ENCODE measurements at regions not wholly inside any gene's neighbourhood (a gene's known extent, or its start where the extent isn't known, plus 50 kb on each side); places are given as distances from the start of the nearest gene placed in this dataset.

DNA sequence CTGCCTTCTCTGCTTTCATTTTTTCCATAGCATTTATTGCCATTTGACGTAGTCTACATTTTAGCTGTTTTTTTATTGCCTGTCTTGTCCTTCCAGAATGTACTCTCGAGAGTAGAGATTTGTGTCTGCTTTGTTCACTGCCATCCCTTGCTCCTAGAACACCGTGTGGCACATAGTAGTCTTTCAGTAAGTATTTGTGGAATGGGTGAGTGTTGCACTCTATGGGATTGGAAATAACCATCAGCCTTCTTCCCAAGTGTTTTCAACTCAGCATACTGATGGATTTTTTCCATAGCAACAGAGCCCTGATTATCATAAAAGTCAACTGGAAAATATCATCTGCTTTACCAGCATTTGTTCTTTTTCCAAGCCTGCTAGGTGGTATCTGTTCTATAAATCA lies 462.6 kb downstream of the ENC1 start:
- Histone ChIP-seq H3K4me1 (replicated peaks in 1 of 2) (peaks cover 3 to 6% of the 10 kb centered on the region in 2 donors), H3K4me3 (no peak overlapping the region), H3K27ac (no peak overlapping the region)
- no peak for ATAC-seq (replicated peaks in 6 of 8)
- WGBS, 10 experiments = 58 to 100% (median 84%) methylated on average over 1 to 3 of the region's 3 CpGs
- in situ Hi-C loops (cut with MboI; ENCODE audit: low pct_unique_long_range_greater_than_20kb in 2 of 9, low sequenced_read_pairs in 9 of 9, unreplicated experiment in 9 of 9) = no loop called here

DNA sequence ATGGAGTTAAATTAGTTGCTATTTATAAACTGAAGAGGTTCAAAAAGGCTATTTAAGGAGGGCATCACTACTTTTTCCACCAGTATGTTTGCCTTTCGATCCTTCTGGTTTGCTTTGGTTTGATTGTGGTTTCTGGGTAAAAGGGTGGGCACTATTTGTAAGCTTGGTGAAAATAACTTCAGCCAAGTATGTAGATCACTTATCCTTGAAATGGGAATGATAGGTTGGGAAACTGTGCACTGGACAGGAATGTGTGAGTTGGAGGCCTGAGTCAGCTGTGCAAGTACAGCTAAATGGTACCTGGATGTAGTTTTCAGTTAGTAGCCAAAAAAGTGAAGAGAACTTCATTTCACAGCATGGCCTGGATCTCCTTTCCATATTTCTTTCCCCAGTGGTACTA lies 466.2 kb downstream of the ENC1 start:
- Histone ChIP-seq H3K4me3 (no peak overlapping the region), H3K4me1 (replicated peaks in 1 of 2) (peaks cover 3 to 6% of the 10 kb centered on the region in 2 donors), H3K27ac (no peak overlapping the region)
- in situ Hi-C loops (cut with MboI; ENCODE audit: low pct_unique_long_range_greater_than_20kb in 2 of 9, low sequenced_read_pairs in 9 of 9, unreplicated experiment in 9 of 9) = no loop called here
- ATAC-seq (replicated peaks in 6 of 8) = no peak
- 29 to 100% (median 88%) methylated on average over 1 of the region's 1 CpG; no CpG with 5 or more reads in 3 of the 10 experiments for WGBS, 10 experiments

DNA sequence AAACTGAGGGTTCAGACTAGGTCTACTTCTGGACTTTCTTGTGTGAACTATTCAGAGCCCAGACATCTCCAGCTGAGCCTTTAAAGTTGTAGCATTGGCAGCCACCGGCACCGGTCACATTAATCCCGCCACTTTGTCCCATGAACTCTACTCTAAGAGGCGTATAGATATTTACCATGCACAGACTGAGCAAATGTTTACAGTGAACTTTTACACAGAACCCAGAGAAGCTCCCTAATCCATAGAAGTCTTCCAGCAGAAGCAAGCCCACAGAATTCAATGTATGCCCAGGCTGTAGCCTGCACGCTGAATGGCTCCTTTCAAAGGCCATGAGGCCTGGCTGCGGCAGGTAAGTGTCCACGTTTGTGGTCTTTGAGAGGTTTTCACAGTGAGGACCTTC lies 466.9 kb downstream of the ENC1 start:
- in situ Hi-C loops (cut with MboI; ENCODE audit: low pct_unique_long_range_greater_than_20kb in 2 of 9, low sequenced_read_pairs in 9 of 9, unreplicated experiment in 9 of 9) = no loop called here
- H3K4me3 ChIP-seq = no peak overlapping the region
- peaks cover 0 to 3% of the 10 kb centered on the region in 2 donors for H3K4me1 ChIP-seq (replicated peaks in 1 of 2)
- H3K27ac ChIP-seq = no peak overlapping the region
- 83 to 100% (median 93%) methylated on average over 1 to 7 of the region's 7 CpGs; no CpG with 5 or more reads in 2 of the 10 experiments for WGBS, 10 experiments
- no peak for ATAC-seq (replicated peaks in 6 of 8)

DNA sequence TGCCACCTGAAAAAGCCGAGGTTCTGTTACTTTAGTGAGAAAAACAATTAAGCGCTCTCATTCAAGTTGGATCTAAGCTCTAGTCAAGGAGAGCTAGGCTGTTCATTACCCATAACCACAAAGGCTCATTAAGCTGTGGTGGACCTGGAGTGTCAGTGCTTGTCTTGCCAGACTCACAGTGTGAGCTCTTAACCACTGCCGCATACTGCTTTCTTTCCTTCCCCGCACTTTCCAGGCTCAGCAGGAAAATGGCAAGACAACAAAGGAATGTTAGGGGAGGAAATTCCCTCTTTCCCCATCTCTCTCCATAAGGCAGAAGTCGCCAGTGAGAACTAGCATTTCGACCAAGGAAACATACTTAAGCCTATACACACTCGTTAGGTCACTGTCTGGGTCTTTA lies 467.3 kb downstream of the ENC1 start:
- no peak overlapping the region for H3K4me3 ChIP-seq
- WGBS, 10 experiments = 60 to 100% (median 83%) methylated on average over 1 to 6 of the region's 7 CpGs; no CpG with 5 or more reads in 1 of the 10 experiments
- H3K27ac ChIP-seq = no peak overlapping the region
- H3K4me1 ChIP-seq (replicated peaks in 1 of 2) = peaks cover 0 to 3% of the 10 kb centered on the region in 2 donors
- in situ Hi-C loops (cut with MboI; ENCODE audit: low pct_unique_long_range_greater_than_20kb in 2 of 9, low sequenced_read_pairs in 9 of 9, unreplicated experiment in 9 of 9) = no loop called here
- no peak for ATAC-seq (replicated peaks in 6 of 8)

DNA sequence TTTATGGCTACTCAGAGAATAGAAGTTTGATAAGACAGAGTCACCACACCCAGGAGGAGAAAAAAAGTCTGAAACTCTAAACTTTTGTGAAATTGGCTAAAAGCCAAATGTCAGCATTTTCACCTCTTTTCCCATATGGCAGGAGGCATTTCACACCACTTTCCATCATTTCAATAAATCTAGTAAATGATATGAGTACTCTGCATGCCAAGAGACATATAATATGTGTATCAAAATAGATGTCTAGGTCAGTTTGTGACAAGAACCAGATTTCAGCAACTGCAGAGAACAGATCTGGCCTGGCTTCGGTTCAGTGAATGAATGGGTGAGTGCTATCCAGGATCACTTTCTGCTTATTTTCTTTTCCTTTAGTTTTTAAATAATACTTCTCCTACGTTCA lies 470.8 kb downstream of the ENC1 start:
- no peaks in the 10 kb centered on the region for H3K4me1 ChIP-seq (replicated peaks in 1 of 2)
- no peak overlapping the region for H3K27ac ChIP-seq
- H3K4me3 ChIP-seq = no peak overlapping the region
- WGBS, 10 experiments = 75 to 100% (median 100%) methylated on average over 1 to 2 of the region's 2 CpGs; no CpG with 5 or more reads in 1 of the 10 experiments
- no peak for ATAC-seq (replicated peaks in 6 of 8)
- in situ Hi-C loops (cut with MboI; ENCODE audit: low pct_unique_long_range_greater_than_20kb in 2 of 9, low sequenced_read_pairs in 9 of 9, unreplicated experiment in 9 of 9) = no loop called here

DNA sequence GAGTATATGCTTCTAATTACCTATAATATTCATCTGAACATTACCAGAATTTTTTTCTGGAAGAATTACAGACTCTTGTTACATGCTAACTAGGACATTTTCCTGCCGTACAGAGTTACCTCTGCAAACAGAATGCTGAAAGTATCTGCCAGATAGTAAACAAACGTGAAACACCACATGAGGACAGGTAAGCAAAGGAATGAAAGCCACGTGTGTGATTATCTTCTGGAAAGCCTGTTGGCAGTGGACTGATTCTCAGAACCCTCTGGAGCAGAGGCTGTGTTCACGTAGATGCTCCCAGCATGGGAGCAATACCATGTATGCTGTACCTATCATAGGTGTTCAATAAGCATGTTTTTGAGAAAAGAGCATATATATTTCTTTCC lies 472.6 kb downstream of the ENC1 start:
- in situ Hi-C loops (cut with MboI; ENCODE audit: low pct_unique_long_range_greater_than_20kb in 2 of 9, low sequenced_read_pairs in 9 of 9, unreplicated experiment in 9 of 9) = no loop called here
- H3K4me1 ChIP-seq (replicated peaks in 1 of 2) = no peaks in the 10 kb centered on the region
- WGBS, 10 experiments = 73 to 100% (median 89%) methylated on average over 1 to 4 of the region's 4 CpGs; no CpG with 5 or more reads in 2 of the 10 experiments
- ATAC-seq (replicated peaks in 6 of 8) = no peak
- H3K4me3 ChIP-seq = no peak overlapping the region
- no peak overlapping the region for H3K27ac ChIP-seq

DNA sequence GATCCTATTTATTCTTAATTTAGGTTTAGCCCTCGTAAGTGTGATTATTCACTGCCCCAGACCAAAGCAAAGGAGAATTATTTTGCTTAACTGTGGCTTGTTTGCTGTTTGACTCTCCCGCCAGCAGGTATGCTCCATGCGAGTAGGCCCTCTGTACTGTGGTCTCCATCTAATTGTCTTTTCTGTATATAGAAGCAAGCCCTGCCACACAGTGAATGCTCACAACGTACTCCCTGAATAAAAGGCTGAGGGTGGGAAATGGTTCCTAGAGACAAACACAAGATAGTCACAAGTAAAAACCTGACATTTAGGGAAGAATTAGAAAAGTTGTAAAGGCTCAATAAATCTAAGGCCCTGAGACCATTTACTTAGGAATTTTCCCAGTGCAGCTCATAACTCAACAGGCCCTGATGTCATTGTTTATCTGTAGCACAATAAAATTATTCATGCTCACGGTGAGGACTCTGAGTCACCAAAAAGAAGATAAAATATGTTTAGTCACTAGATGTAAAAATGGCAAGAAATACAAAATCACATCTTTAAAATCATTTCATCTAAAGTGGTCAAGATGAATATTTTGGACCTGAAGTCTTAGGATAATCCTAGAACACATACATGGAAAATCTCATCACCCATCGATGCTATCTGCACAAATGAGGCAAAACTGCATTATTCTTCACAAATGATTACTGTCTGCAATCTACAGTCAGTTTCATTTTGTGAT lies 473.2 kb downstream of the ENC1 start:
- Histone ChIP-seq H3K27ac (no peak overlapping the region), H3K4me1 (replicated peaks in 1 of 2) (no peaks in the 10 kb centered on the region), H3K4me3 (no peak overlapping the region)
- in situ Hi-C loops (cut with MboI; ENCODE audit: low pct_unique_long_range_greater_than_20kb in 2 of 9, low sequenced_read_pairs in 9 of 9, unreplicated experiment in 9 of 9) = no loop called here
- peak in 7 of 8 experiments; percentile 58 to 90 (median 69) for ATAC-seq (replicated peaks in 6 of 8)
- 64 to 100% (median 81%) methylated on average over 1 to 6 of the region's 6 CpGs for WGBS, 10 experiments

DNA sequence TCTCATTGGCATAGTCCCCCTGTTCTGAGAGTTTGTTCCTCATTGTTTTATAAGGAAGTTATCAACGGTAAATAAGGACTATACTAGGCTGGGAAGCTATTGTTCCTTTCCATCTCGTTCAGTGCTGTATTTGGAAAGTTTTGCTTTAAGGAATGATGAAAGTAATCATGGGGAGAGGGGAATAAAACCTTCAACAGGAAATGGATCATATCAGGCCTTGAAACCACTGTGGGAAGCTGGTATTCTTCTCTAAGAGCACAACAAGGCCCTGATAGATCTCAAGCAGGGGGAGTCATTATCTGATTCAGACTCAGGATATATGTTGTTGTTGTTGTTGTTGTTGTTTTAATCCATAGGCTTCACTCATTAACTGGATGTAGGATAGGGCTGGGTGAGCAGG lies 474.5 kb downstream of the ENC1 start:
- 10 to 100% (median 81%) methylated on average over 1 to 2 of the region's 2 CpGs for WGBS, 10 experiments
- in situ Hi-C loops (cut with MboI; ENCODE audit: low pct_unique_long_range_greater_than_20kb in 2 of 9, low sequenced_read_pairs in 9 of 9, unreplicated experiment in 9 of 9) = no loop called here
- Histone ChIP-seq H3K27ac (no peak overlapping the region), H3K4me3 (no peak overlapping the region), H3K4me1 (replicated peaks in 1 of 2) (no peaks in the 10 kb centered on the region)
- ATAC-seq (replicated peaks in 6 of 8) = no peak

DNA sequence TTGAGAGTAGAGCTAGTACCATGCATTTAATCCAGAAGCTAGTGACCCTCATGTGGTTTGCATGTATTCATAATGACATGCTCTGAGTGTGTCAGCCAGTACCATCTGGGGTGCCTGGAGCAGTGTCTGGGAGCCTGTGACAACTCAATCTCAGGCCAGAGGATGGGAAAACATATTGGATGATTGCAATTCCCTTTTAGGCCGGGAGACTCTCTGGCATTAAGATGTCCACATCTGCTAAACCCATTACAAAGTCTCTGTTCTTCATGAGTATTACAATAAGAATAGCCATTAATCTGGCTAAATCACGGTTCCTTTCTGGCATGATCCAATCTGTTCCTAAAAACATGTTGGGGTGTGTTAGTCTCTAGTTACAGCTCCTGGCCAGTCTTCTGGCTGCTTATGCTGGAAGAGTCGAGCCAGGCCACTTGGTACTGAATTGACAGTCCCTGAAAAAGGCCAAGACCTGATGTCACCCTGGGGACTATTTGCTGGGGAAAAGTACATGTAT lies 475.7 kb downstream of the ENC1 start:
- 0 to 72% (median 54%) methylated on average over 1 to 2 of the region's 3 CpGs; no CpG with 5 or more reads in 5 of the 10 experiments for WGBS, 10 experiments
- peak in 4 of 8 experiments; percentile 42 to 73 (median 50) for ATAC-seq (replicated peaks in 6 of 8)
- Histone ChIP-seq H3K4me3 (no peak overlapping the region), H3K27ac (no peak overlapping the region), H3K4me1 (replicated peaks in 1 of 2) (no peaks in the 10 kb centered on the region)
- in situ Hi-C loops (cut with MboI; ENCODE audit: low pct_unique_long_range_greater_than_20kb in 2 of 9, low sequenced_read_pairs in 9 of 9, unreplicated experiment in 9 of 9) = no loop called here

DNA sequence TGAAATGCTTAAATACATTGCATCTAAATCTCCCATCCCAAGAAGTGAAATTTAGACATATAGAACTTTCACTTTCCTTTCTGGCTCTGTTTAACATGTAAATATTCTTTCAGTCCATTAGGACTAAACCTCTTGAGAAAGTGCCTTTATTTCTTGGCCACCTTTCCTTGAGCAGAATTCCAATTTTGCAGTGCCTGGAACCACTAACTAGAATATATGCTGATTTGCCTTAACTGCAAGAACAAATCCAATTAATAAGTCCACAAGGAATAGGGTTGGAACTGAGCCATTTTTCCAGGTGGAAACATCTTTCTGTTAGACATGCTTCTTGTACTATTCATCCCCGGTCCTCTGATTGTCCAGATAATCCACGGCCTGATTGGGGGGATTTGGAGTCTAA lies 478.0 kb downstream of the ENC1 start:
- Histone ChIP-seq H3K4me1 (replicated peaks in 1 of 2) (no peaks in the 10 kb centered on the region), H3K4me3 (no peak overlapping the region), H3K27ac (no peak overlapping the region)
- ATAC-seq (replicated peaks in 6 of 8) = no peak
- 43 to 93% (median 82%) methylated on average over 1 to 2 of the region's 2 CpGs; no CpG with 5 or more reads in 2 of the 10 experiments for WGBS, 10 experiments
- in situ Hi-C loops (cut with MboI; ENCODE audit: low pct_unique_long_range_greater_than_20kb in 2 of 9, low sequenced_read_pairs in 9 of 9, unreplicated experiment in 9 of 9) = no loop called here

DNA sequence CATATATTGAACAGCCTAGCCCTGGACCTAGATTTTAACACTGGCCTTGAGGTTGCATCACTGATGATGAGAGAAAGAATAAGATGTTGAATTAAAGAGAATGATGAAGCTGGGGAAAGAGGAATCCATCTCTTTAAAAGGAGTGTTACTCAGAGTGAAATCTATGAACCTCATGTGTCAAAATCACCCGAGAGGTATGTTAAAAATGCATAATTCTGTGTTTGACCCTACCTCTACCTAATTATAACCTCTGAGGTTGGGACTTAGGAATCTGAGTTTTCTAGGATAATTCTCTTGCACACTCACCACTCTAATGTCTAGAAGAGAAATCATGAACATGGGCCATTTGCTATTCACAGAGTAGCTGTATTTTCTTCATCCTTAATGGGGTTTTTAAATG lies 479.4 kb downstream of the ENC1 start:
- in situ Hi-C loops (cut with MboI; ENCODE audit: low pct_unique_long_range_greater_than_20kb in 2 of 9, low sequenced_read_pairs in 9 of 9, unreplicated experiment in 9 of 9) = no loop called here
- no peak for ATAC-seq (replicated peaks in 6 of 8)
- Histone ChIP-seq H3K4me1 (replicated peaks in 1 of 2) (no peaks in the 10 kb centered on the region), H3K4me3 (no peak overlapping the region), H3K27ac (no peak overlapping the region)
- 40 to 100% (median 100%) methylated on average over 1 of the region's 1 CpG; no CpG with 5 or more reads in 1 of the 10 experiments for WGBS, 10 experiments

DNA sequence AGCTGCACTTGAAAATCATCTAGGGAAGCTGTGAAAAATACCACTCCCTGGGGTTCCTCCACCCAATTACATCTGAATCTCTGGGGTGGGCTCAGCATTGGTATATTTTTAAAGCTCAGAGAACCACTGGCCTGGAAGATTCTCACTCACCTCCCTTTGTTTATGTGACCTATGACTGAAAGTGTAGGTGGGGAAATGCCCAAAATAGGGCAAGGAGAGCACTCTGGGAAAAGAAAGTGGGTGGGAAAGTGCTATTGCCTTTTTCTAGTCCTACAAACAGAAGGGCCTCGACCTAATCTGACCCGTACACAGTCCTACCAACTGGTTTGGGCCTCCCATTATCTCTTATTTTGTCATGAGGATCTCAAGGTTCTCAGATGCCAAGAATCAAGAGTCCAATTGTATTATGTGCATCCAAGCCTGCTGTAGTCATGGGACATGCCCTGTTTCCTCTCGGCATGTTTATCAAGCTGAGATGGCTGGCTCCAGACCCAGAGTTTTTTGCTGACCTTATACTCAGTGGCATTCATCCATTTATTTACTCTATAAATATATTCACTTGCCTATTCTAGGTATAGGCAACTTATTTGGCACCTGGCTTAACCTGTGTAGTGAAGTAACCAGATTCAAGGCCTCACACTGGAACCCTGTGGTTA lies 483.7 kb downstream of the ENC1 start:
- in situ Hi-C loops (cut with MboI; ENCODE audit: low pct_unique_long_range_greater_than_20kb in 2 of 9, low sequenced_read_pairs in 9 of 9, unreplicated experiment in 9 of 9) = no loop called here
- peak in 1 of 8 experiments; percentile 65 for ATAC-seq (replicated peaks in 6 of 8)
- 71 to 100% (median 100%) methylated on average over 1 to 3 of the region's 3 CpGs; no CpG with 5 or more reads in 3 of the 10 experiments for WGBS, 10 experiments

DNA sequence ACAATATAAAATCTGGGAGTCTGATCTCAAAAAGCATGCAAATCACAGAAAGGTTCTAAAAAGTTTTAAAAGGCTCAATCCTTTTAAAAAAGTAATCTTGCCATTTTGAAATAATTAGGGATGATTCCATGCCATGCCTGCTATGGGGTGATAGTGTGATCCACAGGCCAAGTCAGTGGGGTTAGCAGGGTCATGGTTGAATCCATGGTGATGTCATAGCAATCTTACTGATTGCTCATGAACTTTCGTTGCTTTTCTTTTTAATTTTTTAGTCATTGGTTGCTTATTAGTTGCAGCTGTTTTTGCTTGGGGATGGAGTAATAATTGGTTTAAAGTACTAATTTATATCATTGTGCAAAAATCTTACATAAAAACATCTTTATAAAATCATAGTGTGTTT lies 485.0 kb downstream of the ENC1 start:
- Histone ChIP-seq H3K4me1 (replicated peaks in 1 of 2) (no peaks in the 10 kb centered on the region), H3K4me3 (no peak overlapping the region), H3K27ac (no peak overlapping the region)
- no peak for ATAC-seq (replicated peaks in 6 of 8)
- 0 to 100% (median 89%) methylated on average over 1 of the region's 1 CpG; no CpG with 5 or more reads in 3 of the 10 experiments for whole genome bisulfite sequencing, 10 experiments
- in situ Hi-C loops (cut with MboI; ENCODE audit: low pct_unique_long_range_greater_than_20kb in 2 of 9, low sequenced_read_pairs in 9 of 9, unreplicated experiment in 9 of 9) = no loop called here

More for the DNA sequence above, 483.7 kb downstream of the ENC1 start:
- H3K27ac ChIP-seq = no peak overlapping the region
- no peaks in the 10 kb centered on the region for H3K4me1 ChIP-seq (replicated peaks in 1 of 2)
- H3K4me3 ChIP-seq = no peak overlapping the region
